ENCODE measurements at regions not wholly inside any gene's neighbourhood (a gene's known extent, or its start where the extent isn't known, plus 50 kb on each side); places are given as distances from the start of the nearest gene placed in this dataset.

- TF ChIP-seq, protein P1, sequence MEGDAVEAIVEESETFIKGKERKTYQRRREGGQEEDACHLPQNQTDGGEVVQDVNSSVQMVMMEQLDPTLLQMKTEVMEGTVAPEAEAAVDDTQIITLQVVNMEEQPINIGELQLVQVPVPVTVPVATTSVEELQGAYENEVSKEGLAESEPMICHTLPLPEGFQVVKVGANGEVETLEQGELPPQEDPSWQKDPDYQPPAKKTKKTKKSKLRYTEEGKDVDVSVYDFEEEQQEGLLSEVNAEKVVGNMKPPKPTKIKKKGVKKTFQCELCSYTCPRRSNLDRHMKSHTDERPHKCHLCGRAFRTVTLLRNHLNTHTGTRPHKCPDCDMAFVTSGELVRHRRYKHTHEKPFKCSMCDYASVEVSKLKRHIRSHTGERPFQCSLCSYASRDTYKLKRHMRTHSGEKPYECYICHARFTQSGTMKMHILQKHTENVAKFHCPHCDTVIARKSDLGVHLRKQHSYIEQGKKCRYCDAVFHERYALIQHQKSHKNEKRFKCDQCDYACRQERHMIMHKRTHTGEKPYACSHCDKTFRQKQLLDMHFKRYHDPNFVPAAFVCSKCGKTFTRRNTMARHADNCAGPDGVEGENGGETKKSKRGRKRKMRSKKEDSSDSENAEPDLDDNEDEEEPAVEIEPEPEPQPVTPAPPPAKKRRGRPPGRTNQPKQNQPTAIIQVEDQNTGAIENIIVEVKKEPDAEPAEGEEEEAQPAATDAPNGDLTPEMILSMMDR (IDR thresholded peaks at IDR 0.05 in 4 of 5, conservative IDR thresholded peaks at IDR 0.05 in 1 of 5), result no peak
- TF ChIP-seq POLR2A (IDR thresholded peaks at IDR 0.05), result no peak
Measured at GRCh38 chr12:68506619-68507018, 104.1 kb upstream of the RAP1B start.
